ENCODE measurements at regions not wholly inside any gene's neighbourhood (a gene's known extent, or its start where the extent isn't known, plus 50 kb on each side); places are given as distances from the start of the nearest gene placed in this dataset.

GRCh38 chr17:63333869-63334268 is 112.2 kb downstream of the CYB561 start (continued):
- no peak for TF ChIP-seq ZNF532 (CRISPR knock-in tag; IDR thresholded peaks at IDR 0.05; ENCODE audit: borderline replicate concordance)

GRCh38 chr17:63335831-63336230 is 110.3 kb downstream of the CYB561 start:
- H3K27ac Mint-ChIP-seq = no peak overlapping the region
- ChIA-PET POLR2A (no interaction called here), CTCF (no interaction called here)
- H3K36me3 Mint-ChIP-seq = no peaks in the 10 kb centered on the region
- no peaks in the 10 kb centered on the region for H3K4me1 Mint-ChIP-seq
- no peak for ATAC-seq
- H3K9me3 Mint-ChIP-seq = no peaks in the 10 kb centered on the region
- no peaks in the 10 kb centered on the region for H3K27me3 Mint-ChIP-seq (ENCODE audit: low read depth)
- DNase-seq (ENCODE audit: low spot score) = no peak
- no peak overlapping the region for H3K4me3 Mint-ChIP-seq
- TF ChIP-seq ZNF416 (CRISPR knock-in tag; IDR thresholded peaks at IDR 0.05) = no peak
- TF ChIP-seq ZNF512 (CRISPR knock-in tag; IDR thresholded peaks at IDR 0.05; ENCODE audit: borderline replicate concordance) = no peak
- TF ChIP-seq MLX (CRISPR knock-in tag; IDR thresholded peaks at IDR 0.05) = no peak
- no peak for TF ChIP-seq AFF4 (CRISPR knock-in tag; IDR thresholded peaks at IDR 0.05; ENCODE audit: borderline replicate concordance)
- no peak for TF ChIP-seq ETV6 (CRISPR knock-in tag; IDR thresholded peaks at IDR 0.05)
- TF ChIP-seq TEAD1 (CRISPR knock-in tag; IDR thresholded peaks at IDR 0.05) = no peak
- TF ChIP-seq ZSCAN18 (CRISPR knock-in tag; IDR thresholded peaks at IDR 0.05) = no peak
- no peak for TF ChIP-seq OVOL2 (CRISPR knock-in tag; IDR thresholded peaks at IDR 0.05; ENCODE audit: borderline replicate concordance)
- no peak for TF ChIP-seq STAT6 (CRISPR knock-in tag; conservative IDR thresholded peaks at IDR 0.05; ENCODE audit: low read depth)
- TF ChIP-seq FOXK1 (CRISPR knock-in tag; IDR thresholded peaks at IDR 0.05) = no peak
- no peak for TF ChIP-seq JAZF1 (CRISPR knock-in tag; IDR thresholded peaks at IDR 0.05)
- no peak for TF ChIP-seq ATF2 (CRISPR knock-in tag; IDR thresholded peaks at IDR 0.05; ENCODE audit: borderline replicate concordance, low read depth)
- TF ChIP-seq AR (CRISPR knock-in tag; IDR thresholded peaks at IDR 0.05) = no peak
- no peak for TF ChIP-seq GTF2I (CRISPR knock-in tag; conservative IDR thresholded peaks at IDR 0.05)

All from WTC11 (cell line).